ENCODE measurements at regions not wholly inside any gene's neighbourhood (a gene's known extent, or its start where the extent isn't known, plus 50 kb on each side); places are given as distances from the start of the nearest gene placed in this dataset.

DNA sequence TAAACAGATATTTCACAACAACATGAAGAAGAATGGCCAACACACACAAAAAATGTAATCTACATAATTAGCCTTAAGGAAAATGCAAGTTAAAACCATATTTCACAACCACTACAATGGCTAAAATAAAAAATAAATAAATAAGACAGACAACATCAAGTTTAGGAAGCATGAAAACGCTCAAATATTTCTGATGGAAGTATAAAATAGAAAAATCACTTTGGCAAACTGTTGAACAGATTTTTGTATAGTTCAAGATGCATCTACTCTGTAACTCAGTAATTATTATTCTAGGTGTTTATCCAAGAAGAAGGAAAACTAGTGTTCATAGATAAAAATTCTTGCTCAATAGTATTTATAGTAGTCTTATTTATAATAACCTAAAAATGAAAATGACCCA is 1410.1 kb upstream of the ADGRB3 start:
- TF ChIP-seq FOXP2 (optimal IDR thresholded peaks at IDR 0.05; ENCODE audit: borderline replicate concordance, extremely low read depth, extremely low read length, insufficient read depth): no peak

DNA sequence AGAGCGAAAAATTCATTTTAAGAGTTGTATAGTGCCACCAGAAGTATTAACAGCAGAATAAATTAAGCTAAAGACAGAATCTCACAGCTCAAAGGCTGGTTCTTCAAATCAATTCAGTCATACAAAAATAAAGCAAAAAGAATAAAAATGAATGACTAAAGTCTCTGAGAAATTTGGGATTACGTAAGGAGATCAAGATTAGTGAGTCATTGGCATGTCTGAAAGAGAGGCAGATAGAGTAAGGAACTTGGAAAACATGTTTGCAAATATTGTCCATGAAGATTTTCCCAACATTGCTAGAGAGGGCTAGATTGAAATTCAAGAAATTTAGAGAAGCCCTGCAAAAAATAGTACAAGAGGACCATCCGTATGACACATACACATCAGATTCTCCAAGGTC is 1413.9 kb upstream of the ADGRB3 start:
- TF ChIP-seq, protein P1, sequence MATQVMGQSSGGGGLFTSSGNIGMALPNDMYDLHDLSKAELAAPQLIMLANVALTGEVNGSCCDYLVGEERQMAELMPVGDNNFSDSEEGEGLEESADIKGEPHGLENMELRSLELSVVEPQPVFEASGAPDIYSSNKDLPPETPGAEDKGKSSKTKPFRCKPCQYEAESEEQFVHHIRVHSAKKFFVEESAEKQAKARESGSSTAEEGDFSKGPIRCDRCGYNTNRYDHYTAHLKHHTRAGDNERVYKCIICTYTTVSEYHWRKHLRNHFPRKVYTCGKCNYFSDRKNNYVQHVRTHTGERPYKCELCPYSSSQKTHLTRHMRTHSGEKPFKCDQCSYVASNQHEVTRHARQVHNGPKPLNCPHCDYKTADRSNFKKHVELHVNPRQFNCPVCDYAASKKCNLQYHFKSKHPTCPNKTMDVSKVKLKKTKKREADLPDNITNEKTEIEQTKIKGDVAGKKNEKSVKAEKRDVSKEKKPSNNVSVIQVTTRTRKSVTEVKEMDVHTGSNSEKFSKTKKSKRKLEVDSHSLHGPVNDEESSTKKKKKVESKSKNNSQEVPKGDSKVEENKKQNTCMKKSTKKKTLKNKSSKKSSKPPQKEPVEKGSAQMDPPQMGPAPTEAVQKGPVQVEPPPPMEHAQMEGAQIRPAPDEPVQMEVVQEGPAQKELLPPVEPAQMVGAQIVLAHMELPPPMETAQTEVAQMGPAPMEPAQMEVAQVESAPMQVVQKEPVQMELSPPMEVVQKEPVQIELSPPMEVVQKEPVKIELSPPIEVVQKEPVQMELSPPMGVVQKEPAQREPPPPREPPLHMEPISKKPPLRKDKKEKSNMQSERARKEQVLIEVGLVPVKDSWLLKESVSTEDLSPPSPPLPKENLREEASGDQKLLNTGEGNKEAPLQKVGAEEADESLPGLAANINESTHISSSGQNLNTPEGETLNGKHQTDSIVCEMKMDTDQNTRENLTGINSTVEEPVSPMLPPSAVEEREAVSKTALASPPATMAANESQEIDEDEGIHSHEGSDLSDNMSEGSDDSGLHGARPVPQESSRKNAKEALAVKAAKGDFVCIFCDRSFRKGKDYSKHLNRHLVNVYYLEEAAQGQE (IDR thresholded peaks at IDR 0.05; ENCODE audit: insufficient read depth in 1 of 2, low read depth in 2 of 2, low read length in 2 of 2): no peak
- TF ChIP-seq SIN3A (IDR thresholded peaks at IDR 0.05; ENCODE audit: borderline replicate concordance, insufficient read depth, low read length) (no peak), FOXP2 (optimal IDR thresholded peaks at IDR 0.05; ENCODE audit: borderline replicate concordance, extremely low read depth, extremely low read length, insufficient read depth) (no peak), TAF1 (IDR thresholded peaks at IDR 0.05; ENCODE audit: borderline replicate concordance, insufficient read depth, low read length) (no peak), POLR2AphosphoS5 (IDR thresholded peaks at IDR 0.05; ENCODE audit: low read depth, low read length) (no peak)

DNA sequence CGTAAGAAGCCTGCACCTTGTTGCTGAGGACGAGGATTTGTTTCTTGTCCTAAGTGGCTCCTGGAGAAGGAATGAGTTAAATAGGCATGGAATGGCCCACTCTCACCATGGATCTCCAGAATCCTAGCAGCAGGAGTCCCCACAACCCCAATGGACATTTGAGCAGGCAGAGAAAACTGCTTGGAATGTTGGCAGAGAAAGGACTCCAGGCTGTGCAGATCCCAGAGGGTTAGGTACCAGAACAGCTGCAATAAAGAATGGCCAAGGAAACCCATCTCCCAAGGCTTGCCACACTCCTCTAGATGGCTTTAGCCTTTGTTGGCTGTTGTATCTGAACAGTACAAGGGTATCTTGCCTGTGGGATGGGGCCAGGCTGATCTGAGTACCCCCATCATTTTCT is 1415.7 kb upstream of the ADGRB3 start:
- TF ChIP-seq, protein P1 (IDR thresholded peaks at IDR 0.05; ENCODE audit: insufficient read depth in 1 of 2, low read depth in 2 of 2, low read length in 2 of 2): no peak
- TF ChIP-seq POLR2AphosphoS5 (IDR thresholded peaks at IDR 0.05; ENCODE audit: low read depth, low read length): no peak
- no peak for TF ChIP-seq SIN3A (IDR thresholded peaks at IDR 0.05; ENCODE audit: borderline replicate concordance, insufficient read depth, low read length)
- no peak for TF ChIP-seq FOXP2 (optimal IDR thresholded peaks at IDR 0.05; ENCODE audit: borderline replicate concordance, extremely low read depth, extremely low read length, insufficient read depth)
- TF ChIP-seq TAF1 (IDR thresholded peaks at IDR 0.05; ENCODE audit: borderline replicate concordance, insufficient read depth, low read length): no peak

DNA sequence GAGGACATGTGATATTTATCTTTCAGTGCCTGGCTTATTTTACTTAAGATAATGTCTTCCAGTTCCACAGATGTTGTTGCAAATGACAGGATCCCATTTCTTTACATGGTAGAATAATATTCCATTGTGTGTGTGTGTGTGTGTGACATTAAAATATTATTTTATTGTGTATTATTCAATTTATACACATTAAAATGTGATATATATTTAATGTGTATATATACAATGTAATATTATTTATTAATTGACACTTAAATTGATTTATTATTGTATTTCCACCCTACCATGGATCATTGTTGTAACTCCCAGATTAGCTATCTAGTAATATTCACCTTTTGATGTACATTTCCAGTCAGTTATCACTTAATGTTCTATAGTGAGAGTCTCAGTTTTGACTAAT is 1422.5 kb upstream of the ADGRB3 start:
- TF ChIP-seq TAF1 (IDR thresholded peaks at IDR 0.05; ENCODE audit: borderline replicate concordance, insufficient read depth, low read length) (no peak), FOXP2 (optimal IDR thresholded peaks at IDR 0.05; ENCODE audit: borderline replicate concordance, extremely low read depth, extremely low read length, insufficient read depth) (no peak), SIN3A (IDR thresholded peaks at IDR 0.05; ENCODE audit: borderline replicate concordance, insufficient read depth, low read length) (no peak), POLR2AphosphoS5 (IDR thresholded peaks at IDR 0.05; ENCODE audit: low read depth, low read length) (no peak)
- TF ChIP-seq, protein P1 (IDR thresholded peaks at IDR 0.05; ENCODE audit: insufficient read depth in 1 of 2, low read depth in 2 of 2, low read length in 2 of 2): no peak

DNA sequence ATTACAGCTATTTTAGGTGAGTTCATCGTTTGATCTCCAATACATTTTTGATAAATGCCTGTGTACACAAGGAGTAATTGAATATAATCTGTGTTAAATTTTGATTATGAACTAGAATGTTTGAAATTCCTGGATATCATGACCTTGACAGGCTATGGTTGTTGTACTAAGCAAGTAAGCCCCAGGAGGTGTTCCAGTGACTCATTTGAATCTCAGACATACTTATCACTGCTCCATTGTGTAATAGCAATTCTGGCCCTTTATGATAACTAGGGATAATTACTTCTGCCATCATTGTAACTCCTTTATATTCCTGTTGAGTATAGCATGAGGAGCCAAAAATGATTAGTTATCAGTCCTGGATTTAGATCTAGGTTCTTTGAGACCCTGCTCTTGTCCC is 1424.6 kb upstream of the ADGRB3 start:
- TF ChIP-seq TAF1 (IDR thresholded peaks at IDR 0.05; ENCODE audit: borderline replicate concordance, insufficient read depth, low read length): no peak
- no peak for TF ChIP-seq FOXP2 (optimal IDR thresholded peaks at IDR 0.05; ENCODE audit: borderline replicate concordance, extremely low read depth, extremely low read length, insufficient read depth)
- no peak for TF ChIP-seq SIN3A (IDR thresholded peaks at IDR 0.05; ENCODE audit: borderline replicate concordance, insufficient read depth, low read length)
- TF ChIP-seq, protein P1 (IDR thresholded peaks at IDR 0.05; ENCODE audit: insufficient read depth in 1 of 2, low read depth in 2 of 2, low read length in 2 of 2): no peak
- no peak for TF ChIP-seq POLR2AphosphoS5 (IDR thresholded peaks at IDR 0.05; ENCODE audit: low read depth, low read length)
